Embryonic facial prominence (tissue), 1 donor: ENCODE measurements at regions not wholly inside any gene's neighbourhood (a gene's known extent, or its start where the extent isn't known, plus 50 kb on each side); places are given as distances from the start of the nearest gene placed in this dataset.

Experiments used
- DNase-seq: peaks from one replicate; pipeline ENCODE4 v3.0.0-alpha.2; 2016; ENCODE audit errors: extremely low spot score

DNA sequence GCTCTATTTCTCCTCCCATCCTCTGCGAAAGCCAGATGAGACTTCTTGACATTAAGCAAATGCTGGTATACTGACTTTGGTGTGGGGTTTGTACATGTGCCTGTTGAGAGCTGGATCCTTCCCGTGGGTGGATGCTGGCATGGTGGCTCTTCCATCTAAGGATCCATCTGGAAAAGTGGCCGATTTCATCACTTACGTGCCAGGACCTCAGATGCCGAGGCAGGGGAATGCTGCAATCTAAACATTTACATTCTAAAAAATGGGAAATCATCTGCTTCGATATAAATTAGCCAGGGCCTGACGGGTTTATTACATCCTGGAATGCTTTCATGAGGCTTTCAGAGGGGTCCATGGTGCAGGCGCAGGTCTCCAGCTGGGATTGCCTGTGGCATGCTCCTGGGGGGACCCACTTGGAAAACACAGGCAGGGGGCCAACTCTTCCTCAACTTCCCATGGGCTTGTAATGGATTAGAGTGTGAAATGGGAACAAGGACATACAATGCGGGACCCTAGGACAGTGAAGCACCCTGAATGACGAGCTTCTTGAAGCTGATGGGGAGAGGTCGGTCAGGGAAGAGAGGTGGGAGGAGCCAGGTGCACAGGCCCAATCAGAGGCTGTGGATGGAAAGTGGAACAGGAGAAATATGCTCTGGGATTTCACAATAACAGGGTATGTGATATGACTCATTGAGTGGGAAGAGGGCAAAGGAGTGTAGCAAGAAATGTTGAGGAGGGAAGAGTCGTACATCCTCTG is 105.5 kb upstream of the PITX1 start:
- DNase-seq: no peak

DNA sequence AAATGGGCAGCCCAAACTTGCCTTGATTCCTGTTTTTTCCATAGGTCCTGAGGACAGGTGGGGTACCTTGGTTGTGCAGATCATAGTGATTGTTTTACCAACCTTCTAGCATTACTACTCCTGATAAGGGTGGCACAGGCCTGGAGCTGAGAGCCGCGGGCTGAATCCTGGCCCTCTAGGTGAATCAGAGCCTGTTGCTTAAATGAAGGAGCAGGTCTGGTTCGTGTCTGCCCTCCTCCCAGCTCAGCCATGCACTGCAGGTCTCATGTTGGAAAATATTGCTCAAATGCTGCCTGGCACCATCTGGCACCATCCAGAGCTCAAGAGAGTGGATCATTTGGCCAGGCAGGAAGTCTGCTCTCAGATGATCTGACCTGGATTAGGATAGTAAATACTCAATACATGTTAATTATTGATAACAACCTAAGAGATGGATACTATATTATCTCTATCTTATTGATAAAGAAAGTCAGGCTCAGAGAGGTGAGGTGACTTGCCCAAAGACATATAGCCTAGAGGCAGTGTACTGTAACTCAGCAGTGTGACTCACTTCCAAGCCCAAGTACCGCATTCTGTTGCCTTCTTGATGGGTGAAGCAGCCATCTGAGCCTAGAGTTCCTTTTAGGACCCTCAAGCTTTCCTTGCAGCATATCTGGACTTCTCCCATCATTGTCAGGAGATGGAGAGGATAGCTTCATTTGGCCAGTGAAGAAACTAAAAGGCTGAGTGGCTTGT is 104.3 kb upstream of the PITX1 start:
- no peak for DNase-seq

DNA sequence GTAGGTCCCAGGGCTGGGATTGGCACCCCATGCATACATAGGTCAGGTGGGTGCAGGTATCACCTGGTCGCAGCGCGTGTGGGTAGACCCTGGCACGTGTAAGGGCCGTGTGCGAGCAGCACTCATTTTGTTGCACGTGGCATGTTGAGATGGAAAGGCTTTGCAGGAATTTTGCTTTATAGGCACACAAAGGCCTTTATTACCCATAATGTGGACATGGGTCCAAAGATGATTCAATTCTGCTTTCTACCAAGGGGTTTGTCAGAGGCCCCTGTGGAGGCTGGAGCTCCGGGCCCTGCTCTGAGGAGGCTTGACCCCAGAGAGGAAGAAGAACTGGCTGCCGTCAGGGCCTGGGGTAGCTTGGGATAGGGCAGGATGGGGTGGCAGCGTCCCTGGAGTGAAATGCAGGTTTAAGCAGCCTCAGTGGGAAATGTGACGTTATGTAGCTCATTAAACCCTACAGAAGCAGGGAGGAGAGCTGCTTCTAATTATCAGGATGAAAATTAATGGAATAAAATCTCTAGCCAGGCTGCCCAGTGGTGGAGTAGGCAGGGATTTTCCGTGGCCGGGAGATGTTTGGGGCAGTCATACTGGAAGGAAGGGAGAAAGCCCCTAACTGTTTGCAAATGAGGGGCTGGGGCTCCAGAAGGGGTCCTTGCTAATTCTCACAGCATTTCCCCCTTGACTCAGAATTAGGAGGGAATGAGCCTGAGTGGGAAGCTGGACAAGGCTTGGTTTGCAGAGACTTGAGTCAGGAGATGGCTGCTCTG is 103.3 kb upstream of the PITX1 start:
- no peak for DNase-seq

DNA sequence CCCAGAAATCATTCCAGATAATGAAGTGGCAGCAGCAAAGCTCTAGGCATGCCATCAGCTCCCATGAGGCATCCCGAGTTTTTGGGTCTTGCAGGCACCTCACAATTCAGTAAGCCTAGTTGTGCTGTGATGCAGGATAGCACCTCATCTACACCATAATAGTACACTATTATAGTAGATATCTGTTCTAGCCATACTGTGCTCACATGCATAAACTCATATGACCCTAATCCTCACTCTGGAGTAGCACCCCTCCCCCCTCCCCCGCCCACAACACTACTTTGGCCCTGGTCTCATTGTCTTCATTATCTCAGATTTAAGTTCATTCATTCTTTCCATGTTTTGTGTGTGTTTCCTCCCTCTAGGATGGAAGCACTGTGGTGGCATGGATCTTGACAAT is 102.5 kb upstream of the PITX1 start:
- no peak for DNase-seq

DNA sequence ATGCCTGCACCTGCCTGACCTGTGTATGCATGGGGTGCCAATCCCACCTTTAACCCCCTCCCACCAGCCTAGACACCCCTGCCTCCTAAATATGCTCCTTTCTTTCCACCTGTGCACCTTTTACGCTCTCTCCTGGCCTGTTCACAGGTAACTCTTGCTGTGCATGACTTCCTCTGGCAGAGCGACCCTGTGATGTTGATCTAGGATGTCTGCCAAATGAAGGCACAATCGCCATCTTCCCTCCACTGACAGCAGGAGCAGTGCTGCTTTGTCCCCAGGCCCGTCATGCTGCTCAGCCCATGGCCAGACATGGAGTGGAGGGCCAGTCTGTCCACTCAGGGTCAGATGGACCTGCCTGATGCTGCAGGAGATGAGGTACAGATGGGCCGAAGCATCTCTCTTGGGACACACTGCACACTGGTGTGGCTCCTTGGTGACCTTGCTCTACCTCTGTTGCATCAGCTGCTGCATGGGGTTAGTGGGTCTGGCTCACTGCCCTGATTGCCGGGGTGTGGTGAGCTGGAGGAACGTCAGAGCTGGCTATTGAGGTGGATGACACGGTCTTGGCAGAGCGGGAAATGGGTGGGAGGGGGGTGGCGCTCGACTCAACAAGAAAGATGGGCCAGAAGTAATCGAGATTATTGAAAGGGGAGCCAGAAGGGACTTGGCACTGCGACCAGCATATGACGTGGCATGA is 101.7 kb upstream of the PITX1 start:
- DNase-seq: no peak

DNA sequence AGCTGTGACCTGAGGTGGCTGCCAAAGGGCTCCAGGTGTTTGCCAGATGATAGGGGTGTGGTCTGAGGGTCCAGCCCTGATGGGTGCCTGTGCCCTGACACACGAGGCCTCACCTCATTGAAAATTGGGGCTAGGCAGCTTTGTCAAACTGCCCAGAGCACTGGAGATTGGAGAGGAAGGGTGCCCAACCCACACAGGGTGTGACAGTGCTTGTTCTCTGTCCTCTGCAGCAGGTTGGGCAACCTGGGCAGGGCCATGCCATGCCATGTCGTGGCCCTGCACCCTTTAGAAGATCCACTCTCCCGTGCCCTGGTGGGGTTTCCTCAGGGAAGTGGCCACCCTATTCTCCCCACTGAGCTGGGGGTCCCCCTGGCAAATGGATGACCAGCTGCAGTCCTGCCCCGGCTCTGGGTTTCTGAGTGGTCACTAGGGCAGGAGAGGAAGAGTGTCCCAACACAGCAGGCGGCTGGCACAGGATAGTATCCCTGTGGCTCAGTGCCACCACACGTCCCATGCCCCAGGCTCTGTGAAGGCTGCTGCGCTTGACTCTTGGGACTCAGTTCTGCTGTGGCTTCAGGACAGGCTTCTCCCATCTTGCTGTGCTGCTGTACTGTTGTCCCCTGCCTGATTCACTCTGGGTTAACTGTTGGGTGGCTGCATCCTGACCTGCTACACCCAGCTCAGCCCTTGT is 100.8 kb upstream of the PITX1 start:
- DNase-seq: no peak

DNA sequence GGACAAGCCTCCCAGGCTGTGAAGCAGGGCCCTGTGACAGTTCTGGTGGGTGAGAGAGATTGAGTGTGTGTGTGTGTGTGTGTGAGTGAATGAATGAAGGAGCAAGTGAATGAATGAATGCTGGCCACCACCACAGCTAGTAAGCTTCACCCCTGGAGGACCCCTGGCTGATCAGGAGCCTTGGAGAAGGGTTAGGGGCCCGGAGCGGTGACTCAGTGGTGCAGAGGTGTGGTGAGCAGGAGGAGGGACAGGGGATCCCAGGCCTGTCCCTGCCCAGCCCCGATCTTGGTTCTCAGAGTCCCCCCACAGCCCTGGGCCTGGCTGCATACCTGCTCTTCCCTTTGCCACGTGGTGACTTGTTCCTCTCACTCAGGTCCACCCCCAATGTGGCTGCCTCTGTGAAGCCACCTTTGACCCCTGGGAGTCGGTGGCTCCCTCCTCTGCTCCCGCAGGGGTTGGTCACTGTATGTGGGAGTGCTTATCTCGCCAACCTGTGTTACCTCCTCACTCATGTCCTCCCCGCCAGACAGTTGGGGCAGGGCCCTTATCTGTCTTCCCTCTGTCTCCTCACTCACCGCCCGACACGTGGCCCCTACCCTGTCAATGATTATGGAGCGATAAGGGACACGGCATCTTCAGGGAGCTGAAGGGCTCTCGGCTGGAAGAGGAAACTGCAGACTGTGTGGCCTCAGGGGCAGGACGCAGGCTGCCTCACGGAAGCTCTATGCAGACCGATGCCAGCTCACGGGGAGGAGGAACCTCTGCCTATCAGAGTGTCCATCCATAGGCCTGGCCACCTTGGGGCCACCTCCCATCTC is 99.9 kb upstream of the PITX1 start:
- no peak for DNase-seq

DNA sequence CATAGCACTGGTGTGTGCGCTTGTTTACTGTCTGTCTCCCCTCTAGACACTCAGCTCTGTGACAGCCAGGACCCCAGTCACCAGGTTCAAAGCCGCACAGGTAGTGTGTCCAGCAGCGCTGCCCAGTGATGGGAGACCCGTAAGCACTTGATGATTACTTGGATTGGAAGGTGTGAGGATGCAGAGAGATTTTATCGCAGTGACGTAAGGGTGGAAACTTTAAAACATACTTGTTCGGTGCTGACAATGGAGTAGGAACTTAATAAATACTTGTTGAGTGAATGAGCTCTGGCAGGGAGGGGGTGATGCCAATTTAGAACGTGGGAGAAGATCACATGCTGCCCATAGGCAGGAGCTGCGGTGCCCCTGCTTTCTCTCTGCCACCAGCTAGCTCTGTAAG is 99.2 kb upstream of the PITX1 start:
- no peak for DNase-seq

DNA sequence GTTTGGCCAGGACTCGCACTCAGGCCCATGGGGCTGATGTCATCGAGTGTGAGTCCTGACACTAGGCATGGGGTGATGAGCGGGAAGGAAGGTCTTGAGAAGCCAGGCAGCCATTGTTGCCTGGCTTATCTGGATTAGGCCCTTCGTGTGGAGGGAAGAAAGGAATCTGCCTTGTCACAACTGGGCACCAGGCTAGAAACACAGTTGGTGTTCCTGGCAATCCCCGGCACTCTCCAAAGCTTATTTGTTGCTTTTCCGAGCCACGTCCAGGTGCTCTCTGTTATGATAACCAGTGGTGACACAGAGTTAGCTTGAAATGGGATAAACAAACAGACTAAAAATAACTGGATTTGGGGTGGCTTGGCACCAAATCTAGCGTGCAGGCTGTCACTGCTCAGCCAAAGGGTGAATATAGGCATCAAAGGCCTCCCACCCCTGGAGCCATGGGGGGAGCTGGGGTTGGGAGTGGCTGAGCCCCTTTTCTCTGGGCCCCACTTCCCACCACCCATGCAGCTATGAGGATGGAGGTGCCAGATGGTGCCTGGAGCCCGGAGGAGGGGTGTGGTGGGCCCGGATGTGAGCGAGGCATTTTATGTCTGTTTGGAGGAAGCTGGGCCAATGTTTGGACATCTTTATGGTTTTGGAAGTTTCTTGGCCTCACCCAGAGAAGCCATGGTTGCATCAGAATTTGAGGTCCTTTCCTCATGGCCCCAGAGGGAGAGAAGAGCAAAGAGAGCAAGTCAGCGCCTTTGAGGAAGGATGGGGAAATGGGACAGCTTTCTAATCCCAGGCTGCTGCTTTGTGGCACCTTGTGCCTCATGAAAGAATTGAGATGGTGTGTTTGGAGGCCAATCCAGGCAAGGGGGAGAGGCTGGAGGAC is 98.0 kb upstream of the PITX1 start:
- DNase-seq: no peak

DNA sequence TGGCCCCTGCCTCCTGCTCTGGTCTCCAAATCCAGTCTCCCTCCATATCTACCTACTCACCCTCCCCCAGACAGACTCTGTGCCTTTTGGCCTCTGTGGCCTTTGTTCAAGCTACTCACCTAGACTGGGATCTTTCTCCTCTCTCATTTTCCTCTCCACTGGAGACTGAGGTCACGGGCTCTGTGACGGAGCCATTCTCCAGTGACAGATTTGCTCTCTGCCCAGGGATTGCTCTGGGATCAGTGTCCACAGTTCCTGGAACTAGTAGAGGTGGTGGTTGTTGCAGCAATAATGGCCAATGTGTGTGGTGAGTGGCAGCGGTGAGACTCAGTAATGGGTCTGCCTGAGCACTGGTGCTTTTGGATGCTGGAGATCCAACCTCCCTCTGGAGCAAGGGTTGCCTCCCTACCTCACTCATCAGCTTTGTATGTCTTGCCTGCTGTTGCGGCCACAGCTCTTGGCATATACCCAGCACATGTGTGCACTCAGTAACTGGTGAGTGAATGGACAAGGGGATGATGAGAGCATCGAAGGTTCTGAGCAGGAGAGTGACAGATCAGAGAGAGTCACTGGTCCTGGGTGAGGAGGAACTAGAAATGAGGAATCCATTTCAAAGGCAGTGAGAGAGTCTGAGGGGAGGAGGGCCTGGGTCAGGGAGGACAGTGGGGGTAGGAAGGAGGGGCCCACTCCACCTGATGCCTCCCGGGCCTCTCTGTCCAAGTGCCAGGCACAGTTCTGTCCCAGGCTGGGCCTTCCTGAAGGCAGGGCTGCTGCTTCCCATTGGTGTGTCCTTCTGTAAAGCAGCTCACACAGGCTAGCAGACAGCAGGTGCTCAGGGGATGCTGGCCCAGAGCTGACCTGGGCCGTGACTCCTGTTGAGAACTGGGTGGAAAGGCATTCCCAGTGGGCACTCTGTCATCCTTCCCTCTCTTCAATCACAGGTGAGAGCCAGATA is 96.5 kb upstream of the PITX1 start:
- no peak for DNase-seq

DNA sequence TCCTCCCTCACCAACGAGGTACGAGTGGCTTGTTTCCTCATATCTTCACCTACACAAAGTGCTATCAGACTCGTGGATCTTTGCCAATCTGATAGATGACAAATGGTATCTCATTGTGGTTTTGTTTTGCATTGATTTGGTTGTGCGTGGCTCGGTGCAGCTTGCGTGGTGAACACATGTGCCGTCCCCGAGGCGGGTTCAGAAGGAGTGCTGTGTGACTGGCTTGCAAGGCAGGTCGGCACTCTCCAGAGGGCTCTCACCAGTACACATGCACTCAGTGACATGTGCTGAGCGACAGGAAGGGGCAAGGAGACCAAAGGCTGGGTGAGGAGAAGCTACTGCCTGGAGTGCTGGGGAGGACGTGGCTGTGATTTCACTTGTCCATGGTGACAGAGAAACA is 95.3 kb upstream of the PITX1 start:
- no peak for DNase-seq

DNA sequence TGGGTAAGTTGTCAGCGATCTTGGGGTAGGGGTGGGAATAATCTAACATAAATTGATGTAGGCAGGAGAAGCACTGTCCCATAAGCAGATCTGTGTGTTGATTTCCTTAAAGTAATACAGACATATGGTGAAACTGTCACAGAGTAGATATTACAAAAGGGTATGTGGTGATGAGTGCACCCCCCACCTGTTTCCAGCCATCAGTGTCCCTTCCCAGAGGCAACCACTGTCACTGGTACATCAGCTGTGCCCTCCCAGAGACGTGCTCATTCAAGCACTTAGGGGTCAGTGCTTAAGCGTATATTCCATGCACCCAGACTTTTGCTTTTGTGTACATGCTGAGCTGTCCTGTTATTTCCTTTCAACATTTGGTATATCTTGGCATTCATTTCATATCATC is 94.3 kb upstream of the PITX1 start:
- DNase-seq: no peak

DNA sequence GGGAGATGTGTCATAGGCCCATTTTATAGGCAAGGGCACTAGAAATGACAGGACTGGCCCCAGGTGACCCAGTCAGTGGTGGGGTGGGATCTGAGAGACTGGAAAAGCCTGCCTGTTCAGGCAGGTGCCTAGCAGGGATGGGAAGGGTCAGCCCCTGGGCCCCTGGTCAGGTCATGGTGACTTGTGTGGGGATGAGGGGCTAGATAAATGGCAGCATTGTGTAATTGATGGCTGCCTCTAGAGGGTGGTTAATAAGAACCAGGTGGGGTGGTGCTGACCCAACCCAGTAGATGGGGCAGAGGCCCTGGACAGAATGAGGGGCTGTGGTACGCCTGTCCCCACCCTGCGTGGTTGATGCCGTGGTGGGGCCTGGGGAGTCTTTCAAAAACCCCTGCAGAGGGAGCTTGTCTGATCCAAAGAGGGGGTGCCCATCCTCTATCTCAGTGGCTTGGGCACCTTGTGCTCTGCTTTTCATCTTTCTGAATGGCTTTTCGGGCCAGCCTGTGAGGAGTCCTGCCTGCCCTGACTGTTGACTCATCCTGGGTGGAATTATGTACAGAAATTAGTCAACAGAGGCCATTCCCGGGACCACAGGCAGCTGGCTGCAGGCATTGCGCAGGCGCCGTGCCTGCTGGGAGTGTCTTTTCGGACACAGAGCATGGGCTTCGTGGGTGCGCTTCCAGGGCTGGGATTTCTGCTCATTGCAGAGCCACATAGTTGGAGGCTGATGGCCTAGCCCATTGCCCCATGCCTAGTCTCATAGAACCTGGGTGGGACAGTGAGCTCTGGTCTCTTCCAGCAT is 93.6 kb upstream of the PITX1 start:
- DNase-seq: no peak

DNA sequence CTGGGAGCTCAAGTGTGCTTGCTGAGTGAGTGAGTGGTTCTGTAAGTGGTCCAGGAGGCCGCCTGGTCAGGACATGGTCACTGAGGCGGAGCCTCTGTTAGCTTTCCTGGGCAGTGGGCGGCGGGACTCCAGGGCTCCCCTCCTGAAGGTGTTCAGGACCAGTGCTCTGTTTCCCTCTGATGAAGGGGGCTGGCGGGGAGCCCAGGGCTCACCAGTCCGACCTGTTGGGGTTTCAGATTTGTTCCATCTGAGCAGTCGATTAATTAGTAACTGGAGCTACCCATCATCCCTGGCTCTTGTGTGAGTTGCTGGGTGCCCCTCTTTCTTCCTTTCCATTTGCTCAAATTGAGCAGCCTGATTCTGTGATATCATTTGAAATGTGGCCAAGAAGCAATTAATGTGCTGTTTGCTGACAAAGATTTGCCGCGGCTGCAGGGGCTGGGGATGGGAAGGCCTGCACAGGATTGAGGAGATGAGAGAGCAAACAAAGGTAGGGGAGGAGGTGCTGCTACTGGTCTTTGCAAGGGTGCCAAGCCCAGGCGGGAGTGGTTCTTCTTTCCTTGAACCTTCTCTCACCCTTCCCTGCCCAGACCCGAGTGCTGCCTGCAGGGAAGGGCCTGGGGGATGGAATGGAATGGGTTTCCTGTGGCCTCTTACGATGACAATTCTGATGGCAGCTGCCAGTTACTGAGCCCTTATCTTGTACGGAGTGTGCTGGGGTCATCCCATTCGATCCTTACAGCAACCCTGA is 92.8 kb upstream of the PITX1 start:
- DNase-seq: no peak

DNA sequence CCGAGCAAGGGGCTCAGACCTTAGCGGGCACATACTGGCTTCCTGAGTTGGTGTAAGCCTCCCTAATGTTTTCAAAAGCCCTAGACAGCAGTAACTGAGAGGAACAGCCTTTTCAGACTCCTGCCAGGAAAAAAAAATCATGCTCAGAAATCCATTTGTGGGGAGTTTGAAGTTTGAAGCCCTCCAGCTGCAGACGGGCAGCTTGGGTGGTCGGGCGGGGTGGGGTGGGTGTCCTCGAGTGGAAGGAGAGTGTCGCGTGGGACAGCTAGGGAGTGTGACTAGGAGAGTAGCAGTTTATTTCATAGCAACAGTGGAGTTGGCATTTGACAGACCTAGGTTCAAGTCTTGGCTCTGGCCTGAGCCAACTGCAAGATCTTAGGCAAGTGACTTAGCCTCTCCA is 90.7 kb upstream of the PITX1 start:
- DNase-seq: no peak

DNA sequence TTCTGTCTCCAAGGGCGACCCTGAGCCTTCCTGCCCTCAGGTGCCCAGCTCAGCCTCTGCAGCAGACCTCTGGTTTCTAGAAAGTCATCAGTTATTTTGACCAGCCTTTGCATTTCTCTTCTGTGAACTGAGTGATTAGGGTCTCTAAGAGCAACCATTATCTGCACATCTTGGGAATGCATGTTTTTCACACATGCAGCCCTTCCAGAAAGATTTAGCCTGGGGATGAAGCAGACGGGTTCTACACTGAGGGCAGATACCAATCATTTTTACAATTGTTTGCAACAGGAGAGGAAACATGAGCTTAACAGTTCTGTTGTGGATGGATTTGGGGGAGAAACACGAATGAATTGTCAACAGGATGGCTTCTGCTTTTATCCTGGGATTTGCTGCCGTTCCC is 90.1 kb upstream of the PITX1 start:
- DNase-seq: no peak

DNA sequence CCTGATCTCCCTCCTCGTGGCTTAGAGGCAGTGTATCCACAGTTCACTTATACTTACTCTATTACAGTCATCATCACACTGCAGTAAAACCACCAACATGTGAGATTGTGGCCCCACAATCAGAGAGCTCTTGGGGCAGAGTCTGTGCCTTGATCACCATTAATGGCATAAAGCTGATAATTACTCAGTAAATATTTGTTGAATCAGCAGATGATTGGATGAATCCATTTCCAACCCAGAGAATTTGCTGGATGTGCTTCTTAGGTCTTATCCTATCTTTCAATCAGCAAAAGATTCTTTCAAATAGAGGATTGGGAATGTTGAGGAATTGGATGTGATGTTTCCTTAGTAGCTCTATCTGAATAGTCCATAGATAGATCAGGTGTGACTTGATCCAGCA is 88.8 kb upstream of the PITX1 start:
- no peak for DNase-seq
